ENCODE measurements at regions not wholly inside any gene's neighbourhood (a gene's known extent, or its start where the extent isn't known, plus 50 kb on each side); places are given as distances from the start of the nearest gene placed in this dataset.

DNA sequence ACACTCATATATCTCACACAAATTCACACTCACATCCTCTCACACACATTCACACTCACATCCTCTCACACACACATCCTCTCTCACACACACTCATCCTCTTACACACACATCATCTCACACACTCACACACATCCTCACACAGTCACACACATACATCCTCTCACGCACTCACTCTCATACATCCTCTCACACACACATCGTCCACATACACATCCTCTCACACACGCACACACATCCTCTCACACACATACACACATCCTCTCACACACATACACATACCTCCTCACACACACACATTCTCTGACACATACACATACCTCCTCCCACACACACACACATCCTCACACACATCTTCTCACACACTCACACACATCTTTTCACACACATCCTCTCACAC, 129.1 kb upstream of the SLC30A5 start:
- ATAC-seq (ENCODE audit: insufficient read depth, low FRiP score) (no peak), DNase-seq (no peak)
- peak overlapping the region in 1 of 2 donors; percentile 17 for H3K9ac ChIP-seq (ENCODE audit: insufficient read depth in 1 of 2, low read length in 2 of 2)
- 70 to 72% methylated on average over 3 of the region's 3 CpGs for WGBS, 2 donors
- H3K36me3 ChIP-seq (ENCODE audit: control insufficient read depth in 4 of 4, insufficient read depth in 4 of 4, low read length in 4 of 4), result no peaks in the 10 kb centered on the region
- H3K9me3 ChIP-seq (ENCODE audit: control insufficient read depth in 4 of 4, insufficient read depth in 3 of 4, low read length in 3 of 4), result peaks cover 0 to 3% (median 0%) of the 10 kb centered on the region in 4 donors
- no peak overlapping the region for H3K27ac ChIP-seq (ENCODE audit: low read depth in 1 of 2, low read length in 1 of 2)
- peaks cover 0 to 4% (median 0%) of the 10 kb centered on the region in 5 donors for H3K4me1 ChIP-seq (ENCODE audit: control insufficient read depth in 5 of 5, insufficient read depth in 5 of 5, low read length in 5 of 5)
- H3K4me3 ChIP-seq, result no peak overlapping the region
- H3K27me3 ChIP-seq (ENCODE audit: control insufficient read depth in 3 of 3, insufficient read depth in 3 of 3, low read length in 2 of 3), result no peaks in the 10 kb centered on the region
- TF ChIP-seq, protein P1, sequence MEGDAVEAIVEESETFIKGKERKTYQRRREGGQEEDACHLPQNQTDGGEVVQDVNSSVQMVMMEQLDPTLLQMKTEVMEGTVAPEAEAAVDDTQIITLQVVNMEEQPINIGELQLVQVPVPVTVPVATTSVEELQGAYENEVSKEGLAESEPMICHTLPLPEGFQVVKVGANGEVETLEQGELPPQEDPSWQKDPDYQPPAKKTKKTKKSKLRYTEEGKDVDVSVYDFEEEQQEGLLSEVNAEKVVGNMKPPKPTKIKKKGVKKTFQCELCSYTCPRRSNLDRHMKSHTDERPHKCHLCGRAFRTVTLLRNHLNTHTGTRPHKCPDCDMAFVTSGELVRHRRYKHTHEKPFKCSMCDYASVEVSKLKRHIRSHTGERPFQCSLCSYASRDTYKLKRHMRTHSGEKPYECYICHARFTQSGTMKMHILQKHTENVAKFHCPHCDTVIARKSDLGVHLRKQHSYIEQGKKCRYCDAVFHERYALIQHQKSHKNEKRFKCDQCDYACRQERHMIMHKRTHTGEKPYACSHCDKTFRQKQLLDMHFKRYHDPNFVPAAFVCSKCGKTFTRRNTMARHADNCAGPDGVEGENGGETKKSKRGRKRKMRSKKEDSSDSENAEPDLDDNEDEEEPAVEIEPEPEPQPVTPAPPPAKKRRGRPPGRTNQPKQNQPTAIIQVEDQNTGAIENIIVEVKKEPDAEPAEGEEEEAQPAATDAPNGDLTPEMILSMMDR (IDR thresholded peaks at IDR 0.05; ENCODE audit: control extremely low read depth, extremely low read depth), result no peak

DNA sequence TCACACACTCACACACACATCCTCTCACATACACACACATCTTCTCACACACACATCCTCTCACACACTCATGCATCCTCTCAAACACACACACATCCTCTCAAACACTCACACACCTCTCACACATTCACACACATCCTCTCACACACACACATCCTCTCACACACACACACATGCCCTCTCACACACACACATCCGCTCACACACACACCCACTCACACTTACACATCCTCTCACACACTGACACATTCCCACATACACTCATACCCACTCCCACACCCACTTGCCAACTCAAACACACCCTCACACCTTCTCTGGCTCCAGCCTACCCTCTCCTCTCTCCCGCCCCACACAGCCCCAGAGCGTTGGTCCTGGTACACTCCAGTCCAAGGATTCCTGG, 127.9 kb upstream of the SLC30A5 start:
- DNase-seq, result no peak
- H3K27me3 ChIP-seq (ENCODE audit: control insufficient read depth in 3 of 3, insufficient read depth in 3 of 3, low read length in 2 of 3), result no peaks in the 10 kb centered on the region
- TF ChIP-seq, protein P1 (IDR thresholded peaks at IDR 0.05; ENCODE audit: control extremely low read depth, extremely low read depth), result no peak
- peaks cover 0 to 4% (median 0%) of the 10 kb centered on the region in 5 donors for H3K4me1 ChIP-seq (ENCODE audit: control insufficient read depth in 5 of 5, insufficient read depth in 5 of 5, low read length in 5 of 5)
- H3K9ac ChIP-seq (ENCODE audit: insufficient read depth in 1 of 2, low read length in 2 of 2), result no peak overlapping the region
- peaks cover 0 to 3% (median 0%) of the 10 kb centered on the region in 4 donors for H3K9me3 ChIP-seq (ENCODE audit: control insufficient read depth in 4 of 4, insufficient read depth in 3 of 4, low read length in 3 of 4)
- 86 to 92% methylated on average over 3 of the region's 3 CpGs for WGBS, 2 donors
- H3K4me3 ChIP-seq, result no peak overlapping the region
- H3K36me3 ChIP-seq (ENCODE audit: control insufficient read depth in 4 of 4, insufficient read depth in 4 of 4, low read length in 4 of 4), result no peaks in the 10 kb centered on the region
- ATAC-seq (ENCODE audit: insufficient read depth, low FRiP score), result no peak
- H3K27ac ChIP-seq (ENCODE audit: low read depth in 1 of 2, low read length in 1 of 2), result no peak overlapping the region

DNA sequence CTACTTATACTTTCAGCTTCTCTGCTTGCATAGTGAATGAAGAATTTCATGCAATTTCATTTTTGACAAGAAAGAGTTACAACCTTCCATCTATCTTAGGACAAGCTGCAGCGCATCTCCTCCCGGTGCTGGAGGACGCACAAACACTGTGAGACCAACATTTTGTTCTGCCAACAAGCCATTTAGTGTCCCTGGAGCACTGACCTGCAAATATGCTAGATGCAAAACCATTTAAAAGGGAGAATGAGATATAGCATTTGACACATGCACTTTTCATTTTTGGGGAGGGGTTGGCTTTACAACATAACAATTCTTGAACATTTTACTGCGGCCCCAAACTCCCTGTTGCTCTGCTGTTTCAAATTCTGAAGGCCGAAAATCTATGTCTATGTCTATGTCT, 127.2 kb upstream of the SLC30A5 start:
- peaks cover 0 to 3% (median 0%) of the 10 kb centered on the region in 4 donors for H3K9me3 ChIP-seq (ENCODE audit: control insufficient read depth in 4 of 4, insufficient read depth in 3 of 4, low read length in 3 of 4)
- H3K4me1 ChIP-seq (ENCODE audit: control insufficient read depth in 5 of 5, insufficient read depth in 5 of 5, low read length in 5 of 5), result peaks cover 0 to 4% (median 0%) of the 10 kb centered on the region in 5 donors
- no peak overlapping the region for H3K27ac ChIP-seq (ENCODE audit: low read depth in 1 of 2, low read length in 1 of 2)
- no peaks in the 10 kb centered on the region for H3K27me3 ChIP-seq (ENCODE audit: control insufficient read depth in 3 of 3, insufficient read depth in 3 of 3, low read length in 2 of 3)
- ATAC-seq (ENCODE audit: insufficient read depth, low FRiP score) (no peak), DNase-seq (no peak)
- no peak overlapping the region for H3K4me3 ChIP-seq
- no peak overlapping the region for H3K9ac ChIP-seq (ENCODE audit: insufficient read depth in 1 of 2, low read length in 2 of 2)
- TF ChIP-seq, protein P1 (IDR thresholded peaks at IDR 0.05; ENCODE audit: control extremely low read depth, extremely low read depth), result no peak
- 89 to 97% methylated on average over 5 of the region's 5 CpGs for WGBS, 2 donors
- H3K36me3 ChIP-seq (ENCODE audit: control insufficient read depth in 4 of 4, insufficient read depth in 4 of 4, low read length in 4 of 4), result no peaks in the 10 kb centered on the region

DNA sequence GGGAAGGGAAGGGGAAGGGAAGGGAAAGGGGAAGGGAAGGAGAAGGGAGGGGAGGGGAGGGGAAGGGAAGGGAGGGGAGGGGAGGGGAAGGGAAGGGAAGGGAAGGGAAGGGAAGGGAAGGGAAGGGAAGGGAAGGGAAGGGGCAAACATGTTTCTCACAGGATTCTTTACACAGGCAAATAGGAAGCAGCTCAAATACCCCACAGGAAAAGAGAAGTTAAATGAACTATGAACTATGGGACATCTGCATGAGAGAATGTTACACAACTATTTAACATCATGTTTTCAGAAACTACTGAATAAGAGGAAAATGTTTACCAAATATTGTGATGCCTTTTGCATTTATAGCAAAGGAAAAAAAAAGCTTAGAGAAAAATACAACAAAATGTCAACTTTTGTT, 125.4 kb upstream of the SLC30A5 start:
- no peak for ATAC-seq (ENCODE audit: insufficient read depth, low FRiP score)
- Histone ChIP-seq H3K27ac (ENCODE audit: low read depth in 1 of 2, low read length in 1 of 2) (no peak overlapping the region), H3K9ac (ENCODE audit: insufficient read depth in 1 of 2, low read length in 2 of 2) (no peak overlapping the region), H3K4me3 (no peak overlapping the region), H3K27me3 (ENCODE audit: control insufficient read depth in 3 of 3, insufficient read depth in 3 of 3, low read length in 2 of 3) (no peaks in the 10 kb centered on the region), H3K4me1 (ENCODE audit: control insufficient read depth in 5 of 5, insufficient read depth in 5 of 5, low read length in 5 of 5) (peaks cover 0 to 3% (median 0%) of the 10 kb centered on the region in 5 donors), H3K9me3 (ENCODE audit: control insufficient read depth in 4 of 4, insufficient read depth in 3 of 4, low read length in 3 of 4) (peaks cover 0 to 3% (median 0%) of the 10 kb centered on the region in 4 donors), H3K36me3 (ENCODE audit: control insufficient read depth in 4 of 4, insufficient read depth in 4 of 4, low read length in 4 of 4) (no peaks in the 10 kb centered on the region)
- TF ChIP-seq, protein P1 (IDR thresholded peaks at IDR 0.05; ENCODE audit: control extremely low read depth, extremely low read depth), result no peak
- no peak for DNase-seq

Data from lung (tissue), 11 donors.